Stimulated activated naive CD4-positive, alpha-beta T cell (primary cell): ENCODE measurements at regions not wholly inside any gene's neighbourhood (a gene's known extent, or its start where the extent isn't known, plus 50 kb on each side); places are given as distances from the start of the nearest gene placed in this dataset.

Experiments used
- DNase-seq, 6 experiments: peaks; one replicate each; lab custom pipeline; 2025; lab: John Stamatoyannopoulos, UW

GRCh38 chr3:67875858-67876257 is 221.4 kb upstream of the SUCLG2 start:
- no peak for DNase-seq

GRCh38 chr3:67875338-67875737 is 220.9 kb upstream of the SUCLG2 start:
- no peak for DNase-seq

GRCh38 chr3:67870477-67870876 is 216.1 kb upstream of the SUCLG2 start:
- no peak for DNase-seq

- no peak for DNase-seq
Measured at GRCh38 chr3:67866571-67866970, 212.2 kb upstream of the SUCLG2 start.

GRCh38 chr3:67864587-67865183 is 210.3 kb upstream of the SUCLG2 start:
- DNase-seq: no peak

- no peak for DNase-seq
Measured at GRCh38 chr3:67863869-67864268, 209.5 kb upstream of the SUCLG2 start.

GRCh38 chr3:67860429-67860828 is 206.0 kb upstream of the SUCLG2 start:
- no peak for DNase-seq

- no peak for DNase-seq
Measured at GRCh38 chr3:67858492-67858891, 204.1 kb upstream of the SUCLG2 start.

- DNase-seq: no peak
Measured at GRCh38 chr3:67856718-67857117, 202.3 kb upstream of the SUCLG2 start.

- no peak for DNase-seq
Measured at GRCh38 chr3:67854663-67855062, 200.3 kb upstream of the SUCLG2 start.

- no peak for DNase-seq
Measured at GRCh38 chr3:67853520-67853919, 199.1 kb upstream of the SUCLG2 start.

GRCh38 chr3:67848299-67848698 is 193.9 kb upstream of the SUCLG2 start:
- DNase-seq: no peak

GRCh38 chr3:67846166-67846565 is 191.8 kb upstream of the SUCLG2 start:
- no peak for DNase-seq

- DNase-seq: no peak
Measured at GRCh38 chr3:67832817-67833216, 178.4 kb upstream of the SUCLG2 start.

GRCh38 chr3:67831262-67831661 is 176.8 kb upstream of the SUCLG2 start:
- DNase-seq: no peak

GRCh38 chr3:67828486-67829010 is 174.1 kb upstream of the SUCLG2 start:
- no peak for DNase-seq

GRCh38 chr3:67821135-67821534 is 166.7 kb upstream of the SUCLG2 start:
- DNase-seq: no peak

- DNase-seq: peak in 1 of 6 experiments; percentile 20
Measured at GRCh38 chr3:67819447-67819846, 165.0 kb upstream of the SUCLG2 start.

GRCh38 chr3:67809370-67809935 is 155.0 kb upstream of the SUCLG2 start:
- DNase-seq: no peak

- no peak for DNase-seq
Measured at GRCh38 chr3:67808906-67809305, 154.5 kb upstream of the SUCLG2 start.

- no peak for DNase-seq
Measured at GRCh38 chr3:67804578-67804977, 150.2 kb upstream of the SUCLG2 start.

GRCh38 chr3:67804089-67804488 is 149.7 kb upstream of the SUCLG2 start:
- DNase-seq: no peak

- DNase-seq: no peak
Measured at GRCh38 chr3:67798412-67798811, 144.0 kb upstream of the SUCLG2 start.

- DNase-seq: no peak
Measured at GRCh38 chr3:67791620-67792019, 137.2 kb upstream of the SUCLG2 start.
